Right renal cortex interstitium (tissue), 3 donors: ENCODE measurements at regions not wholly inside any gene's neighbourhood (a gene's known extent, or its start where the extent isn't known, plus 50 kb on each side); places are given as distances from the start of the nearest gene placed in this dataset.

Experiments
- DNase-seq, 3 donors: peaks; one replicate each; pipeline ENCODE4 v3.0.0-alpha.2; 2013; ENCODE audit warnings: low read depth in 3 of 3, low spot score in 2 of 3

DNA sequence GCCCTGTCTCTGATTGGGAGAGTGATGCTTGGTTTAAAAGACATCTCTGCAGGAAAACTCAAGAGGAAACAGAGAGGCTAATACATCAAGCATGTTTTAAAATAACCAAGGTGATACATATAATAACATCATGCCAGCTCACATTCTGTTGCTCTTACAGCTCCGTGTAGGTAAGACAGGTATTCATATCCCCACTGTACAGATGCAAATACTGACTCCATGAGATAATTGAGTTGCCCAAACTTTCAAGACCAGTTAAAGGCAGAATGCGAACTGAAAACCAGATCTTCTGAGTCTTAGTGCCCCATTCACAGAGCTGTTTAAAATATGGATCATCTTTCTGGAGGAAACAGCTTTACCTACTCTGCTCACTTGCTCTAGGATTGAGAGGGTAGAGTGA, 214.0 kb downstream of the PIK3R1 start:
- DNase-seq: no peak

DNA sequence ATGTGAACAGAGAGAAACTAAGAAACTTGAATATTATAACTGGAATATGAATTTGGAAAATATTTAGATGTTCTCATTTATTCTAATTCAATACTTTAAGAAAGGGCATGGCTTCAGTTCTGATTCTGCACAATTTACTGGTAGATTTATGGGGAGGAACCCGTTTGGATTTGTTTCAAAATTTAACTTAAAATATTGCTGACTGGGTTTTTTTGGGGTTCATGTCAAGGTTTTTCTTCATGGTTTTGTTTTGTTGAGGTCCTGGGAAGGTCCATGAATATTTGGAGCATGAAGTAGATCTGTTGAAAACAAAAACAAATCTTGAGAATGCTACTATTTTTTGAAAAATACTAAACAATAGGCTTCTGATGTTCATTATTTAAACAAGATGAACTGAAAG, 214.7 kb downstream of the PIK3R1 start:
- DNase-seq: no peak

DNA sequence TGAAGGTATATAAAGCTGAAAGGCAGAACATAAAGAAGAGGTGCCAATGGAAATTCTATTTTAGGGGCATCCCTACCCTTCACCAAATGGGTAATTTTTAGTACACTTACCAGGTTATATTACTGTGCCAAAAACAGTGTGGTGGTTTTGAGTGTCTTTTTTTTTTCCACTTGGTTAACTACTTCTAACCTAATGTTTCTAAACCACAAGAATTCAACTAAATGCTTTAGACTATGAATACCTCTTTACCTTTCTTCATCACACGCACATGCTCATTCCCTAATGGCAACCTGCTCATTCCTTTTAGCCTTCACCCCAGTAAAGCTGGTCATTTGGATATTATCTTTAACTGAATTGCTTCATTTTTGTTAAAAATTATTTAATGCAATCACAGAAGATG, 215.6 kb downstream of the PIK3R1 start:
- no peak for DNase-seq

DNA sequence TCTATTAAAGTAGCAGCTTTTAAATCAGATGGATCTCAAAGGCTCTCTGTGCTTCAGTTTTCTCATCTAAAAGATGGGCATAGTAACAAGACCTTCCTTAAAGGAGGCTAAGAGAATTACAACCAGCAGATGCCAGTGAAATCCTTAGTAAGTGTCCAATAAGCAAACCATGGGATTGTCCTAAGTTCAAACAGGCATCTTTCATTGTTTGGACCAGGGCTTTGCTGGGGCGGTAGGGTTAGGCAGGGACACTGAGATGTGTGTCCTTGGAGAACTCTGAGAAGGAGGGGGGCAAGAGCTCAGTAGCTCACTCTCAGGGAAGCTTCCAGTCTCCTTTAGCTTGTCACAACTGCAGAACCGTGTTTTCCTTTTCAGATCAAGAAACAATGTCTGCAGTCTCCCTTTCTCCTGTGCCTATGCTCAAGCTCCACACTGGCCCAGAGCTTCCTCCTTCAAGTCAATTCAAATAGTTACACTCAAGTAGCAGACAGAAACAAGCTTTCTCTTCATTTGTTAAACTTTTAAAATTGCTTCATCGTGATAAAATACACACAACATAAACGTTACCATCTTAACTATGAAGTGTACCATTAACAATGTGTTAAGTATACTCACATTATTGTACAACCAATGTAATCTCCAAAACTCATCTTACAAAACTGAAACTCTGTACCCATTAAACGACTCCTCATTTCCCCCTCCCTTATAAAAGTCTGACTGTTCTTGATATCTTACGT, 216.2 kb downstream of the PIK3R1 start:
- no peak for DNase-seq

DNA sequence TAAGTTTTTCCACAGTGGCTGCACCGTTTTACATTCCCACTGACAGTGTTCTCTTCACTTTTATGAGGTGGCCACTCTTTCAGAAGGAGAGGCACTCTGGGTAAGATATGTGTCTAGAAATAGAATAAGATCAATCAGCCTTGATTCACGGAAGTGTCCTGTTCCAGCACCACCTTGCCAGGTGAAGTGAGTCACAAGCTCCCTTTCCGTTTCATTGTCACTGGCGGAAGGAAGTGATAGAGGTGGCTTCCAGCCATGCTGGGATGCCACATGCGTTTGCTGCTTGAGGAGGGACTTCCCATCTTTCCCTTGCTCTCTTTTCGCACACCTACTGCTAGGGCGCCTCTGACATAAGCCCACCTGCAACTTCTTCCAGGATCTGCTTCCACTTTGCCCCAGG, 217.1 kb downstream of the PIK3R1 start:
- no peak for DNase-seq

DNA sequence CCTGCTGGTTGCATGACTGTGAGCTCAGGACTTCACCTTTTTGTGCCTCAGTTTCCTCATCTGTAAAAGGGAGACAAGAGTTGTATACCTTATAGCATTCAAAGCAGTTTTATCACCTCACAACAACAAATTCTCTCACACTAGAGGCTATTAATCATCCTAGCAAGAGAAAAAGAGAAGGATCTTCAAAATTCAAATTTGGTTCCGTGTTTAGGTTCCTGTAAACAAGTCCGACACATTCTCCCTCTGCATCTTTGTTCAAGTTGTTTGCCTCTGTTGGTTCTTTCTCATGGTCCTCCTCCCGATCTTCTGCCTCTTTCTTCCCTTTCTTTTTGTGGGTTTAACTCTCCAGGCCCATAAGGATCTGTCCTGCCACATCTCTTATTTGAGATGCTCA, 218.0 kb downstream of the PIK3R1 start:
- no peak for DNase-seq

DNA sequence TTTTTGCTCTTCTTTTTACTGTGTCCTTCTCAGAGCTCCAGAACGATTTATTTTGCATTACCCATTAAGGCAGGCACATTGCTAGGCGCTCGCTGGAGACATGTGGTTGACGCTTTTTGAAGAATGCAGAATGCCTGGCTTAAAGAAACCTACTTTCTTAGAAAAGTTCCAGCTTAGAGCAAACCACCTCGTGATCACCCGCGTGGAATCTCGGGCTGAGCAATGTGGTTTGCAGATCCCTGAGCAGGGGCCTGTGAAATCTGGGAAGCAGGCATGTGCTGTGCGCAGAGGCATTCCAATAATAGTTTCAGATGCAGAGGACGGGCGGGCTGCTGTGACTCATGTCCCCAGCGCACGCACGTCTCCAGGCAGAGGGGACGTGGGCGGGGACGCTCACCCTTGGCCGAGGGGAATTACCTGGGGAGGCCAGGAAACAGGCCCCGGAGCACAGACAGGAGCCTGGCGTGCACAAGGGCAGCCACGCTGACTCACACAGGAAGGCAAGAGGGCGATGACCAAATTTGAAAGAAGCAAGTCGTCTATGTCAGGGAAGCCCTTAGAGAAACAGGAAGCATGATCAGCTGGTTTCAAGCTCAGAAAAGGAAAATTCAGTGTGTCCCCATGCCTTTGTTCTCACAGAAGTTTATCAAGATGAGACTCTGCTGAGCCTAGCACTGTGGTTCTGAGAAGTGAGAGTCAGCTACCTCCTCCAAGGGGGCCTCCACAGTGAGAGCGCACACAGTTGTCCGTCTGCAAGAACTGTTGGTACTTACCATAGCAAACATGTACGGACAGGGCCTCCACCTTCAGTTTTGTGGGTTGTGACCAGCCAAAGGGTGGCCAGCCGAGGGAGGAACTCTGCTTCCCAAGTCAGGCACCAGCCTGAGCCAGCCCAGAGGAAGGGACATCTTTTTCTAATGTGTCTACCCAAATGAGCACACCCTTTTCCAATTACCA, 218.6 kb downstream of the PIK3R1 start:
- DNase-seq: no peak

DNA sequence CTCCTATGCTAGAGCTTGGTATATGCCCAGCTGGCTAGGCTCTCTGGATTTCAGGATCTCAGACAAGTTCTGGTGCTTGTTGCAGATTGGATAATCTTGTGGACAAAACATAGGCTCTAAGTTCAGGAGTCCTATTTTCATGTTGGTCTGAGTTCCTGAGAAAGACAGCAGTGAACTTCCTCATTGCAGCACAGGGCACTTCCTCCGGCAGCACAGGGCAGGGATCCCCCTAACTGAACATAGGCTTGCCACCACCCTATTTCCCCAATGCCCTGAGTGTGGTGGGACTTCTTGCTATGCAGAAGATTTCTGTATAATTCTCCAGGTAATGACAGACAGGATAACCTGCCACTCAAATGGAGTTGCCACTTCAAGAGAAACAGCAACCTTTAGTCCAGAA, 220.1 kb downstream of the PIK3R1 start:
- DNase-seq: no peak

DNA sequence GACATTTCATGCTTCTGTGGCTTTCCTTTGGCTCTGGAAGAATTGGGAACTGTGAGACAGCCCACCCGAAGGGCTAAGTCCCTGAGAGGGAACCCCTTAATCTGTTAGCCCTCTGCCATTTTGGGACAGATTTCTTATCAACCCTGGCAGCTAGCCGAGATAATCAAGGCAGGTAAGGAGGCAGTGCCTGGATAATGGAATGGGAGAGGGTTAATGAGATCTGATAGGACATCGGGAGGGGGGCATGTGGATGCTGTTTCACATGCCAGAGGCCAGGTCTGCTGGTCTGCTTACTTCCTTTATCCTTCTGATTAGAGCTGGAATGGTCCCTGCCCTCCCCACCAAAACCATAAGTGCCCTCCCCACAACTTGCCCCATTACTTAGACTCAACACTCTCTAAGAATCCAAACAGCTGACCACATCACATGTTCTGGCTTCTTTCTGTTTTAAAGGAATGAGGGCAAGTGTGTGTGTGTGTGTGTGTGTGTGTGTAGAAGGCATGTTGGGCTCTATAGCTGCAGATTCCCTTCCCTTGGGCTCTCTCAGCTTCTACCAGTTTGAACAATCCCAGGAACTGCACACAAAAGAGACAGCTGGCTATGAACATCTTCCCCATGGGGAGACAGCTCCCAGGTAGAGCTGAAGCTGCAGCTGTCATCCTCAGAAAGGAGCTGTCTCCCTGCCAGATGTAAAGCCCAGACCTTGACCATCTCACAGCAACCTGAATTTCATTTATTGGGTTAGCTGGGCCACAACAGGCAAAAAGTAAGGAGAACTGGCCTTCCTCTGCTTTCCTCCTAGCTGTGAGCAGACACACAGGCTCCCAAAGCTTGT, 221.3 kb downstream of the PIK3R1 start:
- no peak for DNase-seq

DNA sequence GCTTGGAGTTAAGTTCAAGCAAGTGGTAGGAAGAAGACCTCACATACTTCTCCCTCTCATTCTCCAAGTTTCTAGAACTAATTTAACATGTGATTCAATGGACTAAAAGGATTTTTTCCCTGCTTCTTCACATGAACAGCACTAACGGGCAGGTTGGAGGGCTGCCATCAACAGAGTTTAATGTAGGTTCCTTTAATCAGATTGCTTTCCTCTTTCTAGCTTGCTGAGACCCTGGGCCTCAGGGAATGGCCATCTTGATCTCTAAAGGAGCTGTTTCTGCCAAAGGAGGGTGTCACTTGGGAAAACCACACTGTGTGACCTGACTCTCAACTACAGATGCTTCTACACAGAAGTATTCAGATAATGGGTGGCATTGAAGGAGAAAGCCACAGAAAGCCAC, 223.3 kb downstream of the PIK3R1 start:
- no peak for DNase-seq

DNA sequence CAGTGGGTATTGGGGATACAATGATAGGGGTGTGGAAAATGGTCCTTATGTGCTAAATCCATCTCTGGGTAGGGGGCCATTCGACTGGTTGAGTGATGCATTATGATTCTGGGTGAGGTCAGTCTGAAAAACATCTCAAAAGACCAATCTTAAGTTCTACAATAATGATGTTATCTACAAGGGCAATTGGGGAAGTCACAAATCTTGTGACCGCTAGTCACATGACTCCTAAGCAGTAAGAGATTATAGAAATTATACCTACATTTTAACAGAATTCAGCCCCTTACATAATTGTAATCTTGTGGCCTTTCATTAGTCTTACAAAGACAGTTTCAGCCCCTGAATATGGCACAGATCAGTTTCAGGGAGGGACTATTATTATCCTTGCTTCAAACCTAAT, 224.7 kb downstream of the PIK3R1 start:
- DNase-seq: no peak

DNA sequence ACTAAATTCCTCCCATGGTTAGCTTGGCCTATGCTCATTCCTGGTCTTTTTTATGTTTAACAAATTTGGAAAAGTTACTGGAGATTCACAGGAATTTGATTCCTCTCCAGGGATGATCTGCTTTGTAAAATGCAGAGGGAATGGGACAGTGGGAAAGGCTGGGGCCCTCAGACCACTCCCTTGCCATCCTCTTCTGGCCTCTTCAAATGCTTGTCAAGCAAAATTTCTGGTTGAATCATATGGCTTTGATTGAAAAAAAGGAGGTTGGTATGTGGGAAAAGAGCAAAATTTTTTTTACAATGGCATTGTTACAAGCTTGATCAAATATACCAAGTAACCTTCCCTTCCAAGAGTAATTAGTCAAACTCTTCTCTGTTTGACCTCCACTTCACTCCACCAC, 225.1 kb downstream of the PIK3R1 start:
- no peak for DNase-seq

DNA sequence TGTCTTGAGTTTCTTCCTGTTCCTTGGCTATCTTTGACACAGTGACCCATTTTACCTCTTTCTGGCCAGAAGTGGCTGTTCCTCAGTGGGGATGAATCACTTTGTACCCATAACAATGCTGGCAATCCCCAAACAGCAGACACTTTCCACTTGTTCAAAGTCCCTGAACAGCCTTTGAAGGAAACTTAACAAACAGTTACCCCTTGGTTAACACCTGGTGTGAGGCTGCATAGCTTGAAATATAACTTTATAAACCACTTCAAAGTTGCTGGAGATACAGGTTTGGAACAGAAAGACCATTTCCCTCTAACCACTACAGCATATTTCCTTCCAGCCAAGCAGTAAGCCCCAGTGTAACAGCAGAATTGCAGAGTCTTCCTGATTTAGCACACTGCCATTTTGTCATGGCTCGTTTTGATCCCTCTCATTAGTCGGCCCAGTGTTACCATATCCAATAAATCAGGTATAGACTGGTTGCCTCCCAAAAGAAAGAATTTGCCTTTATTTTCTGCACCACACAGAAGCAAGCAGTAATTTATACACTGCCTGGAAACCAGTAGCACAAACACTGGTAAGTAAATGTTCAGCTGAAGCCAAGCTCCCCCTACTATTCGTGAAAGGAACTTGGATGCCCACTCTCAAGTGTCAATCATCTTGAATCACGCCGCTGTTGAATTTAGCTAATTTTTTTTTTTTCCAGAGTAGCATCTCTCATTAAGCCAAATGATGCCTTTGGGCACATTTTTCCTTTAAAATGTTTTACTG, 225.9 kb downstream of the PIK3R1 start:
- no peak for DNase-seq

DNA sequence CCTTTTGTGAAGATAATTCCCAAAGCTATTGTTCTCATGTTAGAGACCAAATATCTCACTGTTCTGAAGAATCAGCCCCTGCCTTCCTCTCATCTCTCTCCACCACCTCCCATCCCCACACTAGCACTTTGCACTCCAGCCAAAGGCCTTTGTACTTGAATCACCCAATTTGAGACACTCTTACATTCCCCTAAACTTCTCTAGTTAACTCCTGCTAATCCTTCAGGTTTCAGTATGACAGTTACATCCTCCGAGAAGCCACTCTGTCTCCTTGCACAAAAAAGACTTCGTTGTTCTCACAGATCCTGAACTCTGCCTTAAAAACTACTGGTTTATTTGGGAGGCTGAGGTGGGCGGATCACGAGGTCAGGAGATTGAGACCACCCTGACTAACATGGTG, 227.5 kb downstream of the PIK3R1 start:
- DNase-seq: no peak

DNA sequence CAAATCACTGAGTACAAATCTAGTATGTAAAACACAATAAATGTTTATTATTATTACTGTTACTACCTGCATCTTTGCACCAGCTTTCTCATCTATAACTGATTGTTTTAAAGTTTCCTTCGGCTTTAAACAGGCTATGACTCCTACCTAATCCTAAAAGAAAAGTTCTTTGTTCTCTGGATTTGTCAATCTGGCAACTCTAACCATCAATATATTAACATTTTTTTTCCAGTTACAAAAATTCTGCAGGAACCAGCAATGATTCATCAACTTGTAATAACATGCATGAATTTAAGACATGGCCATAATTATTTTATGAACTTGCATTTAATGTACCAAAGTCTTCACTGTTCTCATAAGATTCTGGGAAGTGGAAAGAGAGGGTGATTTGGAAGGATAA, 228.5 kb downstream of the PIK3R1 start:
- no peak for DNase-seq

DNA sequence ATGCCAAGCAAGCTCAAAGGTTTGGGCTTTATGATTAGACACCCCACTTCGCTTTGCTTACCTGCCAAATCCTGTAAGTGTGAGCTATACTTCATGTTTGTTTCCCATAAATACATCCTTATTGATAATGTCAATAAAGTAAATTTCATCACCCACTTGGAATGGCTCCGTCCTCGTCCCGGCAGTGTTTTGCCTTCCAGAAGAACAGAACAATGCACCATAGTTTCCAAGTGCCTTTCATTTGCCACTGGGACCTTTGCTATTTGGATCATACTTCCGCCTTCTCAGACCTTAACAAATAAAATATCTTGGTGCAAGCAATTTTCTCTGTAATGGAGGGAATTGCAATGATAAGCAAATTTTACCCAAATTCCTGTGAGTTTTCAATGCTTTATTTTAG, 229.3 kb downstream of the PIK3R1 start:
- no peak for DNase-seq

DNA sequence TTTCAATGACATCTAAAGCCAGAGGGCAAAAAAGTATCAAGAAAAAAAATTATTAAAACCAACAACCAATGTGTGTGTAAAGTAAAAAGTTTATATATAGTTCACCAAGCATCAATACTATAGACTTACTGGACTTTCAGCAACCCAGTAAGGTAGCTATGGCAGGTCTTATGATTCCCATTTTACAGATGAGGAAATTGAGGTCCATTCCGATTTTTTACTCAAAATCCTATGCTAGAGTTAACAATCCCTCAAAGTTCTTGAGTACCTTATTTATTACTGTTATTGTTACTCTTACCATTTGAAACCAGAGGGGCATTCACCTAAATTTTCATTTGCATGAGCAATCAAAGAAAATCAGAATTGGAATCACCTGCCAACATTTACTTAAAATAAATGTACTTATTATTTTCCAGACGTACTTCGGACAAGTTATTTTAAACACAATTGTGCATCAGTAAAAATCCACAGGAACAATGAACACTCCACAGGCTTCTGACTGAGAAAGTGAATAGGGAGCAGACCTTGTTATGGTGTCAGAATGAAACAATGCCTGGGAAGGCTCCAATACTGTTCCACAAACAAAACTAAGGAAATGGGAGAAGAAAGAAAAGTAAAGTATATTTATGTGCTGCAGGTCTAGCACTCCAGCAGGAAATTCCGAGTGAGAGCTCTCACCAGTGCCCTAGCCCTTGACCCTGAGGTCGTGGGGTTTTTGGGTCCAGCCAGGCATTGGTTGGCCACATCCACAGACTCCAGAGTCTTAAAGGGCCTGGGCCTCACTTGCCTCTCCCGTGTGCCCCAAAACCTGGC, 229.9 kb downstream of the PIK3R1 start:
- no peak for DNase-seq

DNA sequence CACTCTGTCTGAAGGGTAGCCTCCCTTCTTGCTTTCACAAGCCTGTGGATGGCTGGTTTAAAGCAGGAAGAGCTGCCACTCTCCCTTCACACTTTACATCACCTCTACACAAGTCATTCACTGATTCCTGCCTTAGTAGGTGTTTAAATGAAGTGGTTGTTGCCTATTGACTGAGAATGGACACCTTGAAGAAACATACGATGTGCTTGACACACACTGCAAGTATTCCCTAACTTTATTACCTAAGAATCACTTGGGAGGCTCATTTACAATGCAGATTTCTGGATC, 230.5 kb downstream of the PIK3R1 start:
- DNase-seq: no peak

DNA sequence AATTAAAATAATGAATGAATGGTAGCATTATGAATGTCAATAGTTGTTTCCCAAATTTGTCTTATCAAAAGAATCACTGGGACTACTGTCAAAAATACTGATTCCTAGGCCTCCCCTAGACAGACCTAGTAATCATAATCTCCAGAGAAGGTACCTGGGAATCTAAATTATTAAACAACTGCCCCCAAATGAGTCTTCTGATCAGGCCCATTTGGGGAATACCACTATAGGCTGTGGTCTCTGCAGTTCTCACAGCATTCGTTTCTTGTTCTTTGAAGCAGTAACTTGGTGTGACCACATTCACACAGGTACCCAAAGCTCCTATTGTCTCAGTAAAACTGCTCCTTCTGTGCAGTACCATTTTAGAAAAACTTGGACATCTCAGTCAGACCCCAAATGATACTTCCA, 230.9 kb downstream of the PIK3R1 start:
- DNase-seq: no peak
